ENCODE measurements at regions not wholly inside any gene's neighbourhood (a gene's known extent, or its start where the extent isn't known, plus 50 kb on each side); places are given as distances from the start of the nearest gene placed in this dataset.

GRCh38 chr2:126325202-126325601, 330.8 kb upstream of the GYPC start:
- DNase-seq: no peak
- no peaks in the 10 kb centered on the region for H3K79me2 ChIP-seq (ENCODE audit: low read length)
- no peak for TF ChIP-seq CTCF (conservative IDR thresholded peaks at IDR 0.05; ENCODE audit: low read depth, low read length)
- POLR2A ChIA-PET (ENCODE audit: unreplicated experiment): no interaction called here
- ATAC-seq: no peak
- no peaks in the 10 kb centered on the region for H3K27me3 ChIP-seq (ENCODE audit: low read length)
- no peak overlapping the region for H3K4me2 ChIP-seq (ENCODE audit: low read length)
- H4K20me1 ChIP-seq (ENCODE audit: low read length): no peaks in the 10 kb centered on the region
- H3K4me3 ChIP-seq (ENCODE audit: low read length): no peak overlapping the region
- intact Hi-C loops (cut with micrococcal nuclease): no loop called here
- H3K9ac ChIP-seq (ENCODE audit: low read length): no peak overlapping the region
- H3F3A ChIP-seq (ENCODE audit: low read length, unreplicated experiment): no peaks in the 10 kb centered on the region
- H3K9me2 ChIP-seq (replicated peaks; ENCODE audit: low read length): no peaks in the 10 kb centered on the region
- no peak overlapping the region for H2AFZ ChIP-seq (ENCODE audit: low read length)
- no peaks in the 10 kb centered on the region for H3K4me1 ChIP-seq (ENCODE audit: insufficient read depth, low read length)
- CTCF ChIA-PET: no interaction called here
- H3K9me3 ChIP-seq (ENCODE audit: low read length): peaks cover 4% of the 10 kb centered on the region; the same call in 1 of the 2 replicates
- no TSS peak for BruUV-seq (replicated peaks)
- H3K27ac ChIP-seq (ENCODE audit: low read length): no peak overlapping the region
- H3K36me3 ChIP-seq (ENCODE audit: low read depth, low read length): no peaks in the 10 kb centered on the region

- Histone ChIP-seq H3K27ac (ENCODE audit: low read length) (no peak overlapping the region), H3F3A (ENCODE audit: low read length, unreplicated experiment) (no peaks in the 10 kb centered on the region), H4K20me1 (ENCODE audit: low read length) (no peaks in the 10 kb centered on the region), H2AFZ (ENCODE audit: low read length) (no peak overlapping the region), H3K79me2 (ENCODE audit: low read length) (no peaks in the 10 kb centered on the region), H3K36me3 (ENCODE audit: low read depth, low read length) (no peaks in the 10 kb centered on the region), H3K9me3 (ENCODE audit: low read length) (peaks cover 20% of the 10 kb centered on the region), H3K27me3 (ENCODE audit: low read length) (no peaks in the 10 kb centered on the region), H3K9ac (ENCODE audit: low read length) (no peak overlapping the region), H3K4me2 (ENCODE audit: low read length) (no peak overlapping the region), H3K9me2 (replicated peaks; ENCODE audit: low read length) (no peaks in the 10 kb centered on the region), H3K4me3 (ENCODE audit: low read length) (no peak overlapping the region), H3K4me1 (ENCODE audit: insufficient read depth, low read length) (no peaks in the 10 kb centered on the region)
- POLR2A ChIA-PET (ENCODE audit: unreplicated experiment): interaction anchor here (0.6 kb wide), 1 partner anchor 1581 kb away, joined by 5 read pairs; no protein-coding TSS in a partner anchor
- intact Hi-C loops (cut with micrococcal nuclease): no loop called here
- no peak for TF ChIP-seq EZH2phosphoT487 (IDR thresholded peaks at IDR 0.05; ENCODE audit: borderline replicate concordance, low read length)
- TF ChIP-seq EZH2 (IDR thresholded peaks at IDR 0.05; ENCODE audit: low read length, unreplicated experiment): no peak
- TF ChIP-seq CTCF (conservative IDR thresholded peaks at IDR 0.05; ENCODE audit: low read depth, low read length): no peak
- CTCF ChIA-PET: no interaction called here
- ATAC-seq (no peak), DNase-seq (no peak)
- no TSS peak for BruUV-seq (replicated peaks)
Measured at GRCh38 chr2:126329173-126329572, 326.8 kb upstream of the GYPC start.

GRCh38 chr2:126342457-126342856, 313.5 kb upstream of the GYPC start:
- H3K4me3 ChIP-seq (ENCODE audit: low read length): no peak overlapping the region
- H3K9me2 ChIP-seq (replicated peaks; ENCODE audit: low read length): no peaks in the 10 kb centered on the region
- no peak overlapping the region for H3K4me2 ChIP-seq (ENCODE audit: low read length)
- H3K9ac ChIP-seq (ENCODE audit: low read length): no peak overlapping the region
- no peaks in the 10 kb centered on the region for H3F3A ChIP-seq (ENCODE audit: low read length, unreplicated experiment)
- H3K27me3 ChIP-seq (ENCODE audit: low read length): no peaks in the 10 kb centered on the region
- H3K4me1 ChIP-seq (ENCODE audit: insufficient read depth, low read length): no peaks in the 10 kb centered on the region
- TF ChIP-seq EZH2phosphoT487 (IDR thresholded peaks at IDR 0.05; ENCODE audit: borderline replicate concordance, low read length): no peak
- no TSS peak for BruUV-seq (replicated peaks)
- peaks cover 22% of the 10 kb centered on the region; the same call in 1 of the 2 replicates for H3K9me3 ChIP-seq (ENCODE audit: low read length)
- ATAC-seq (no peak), DNase-seq (no peak)
- intact Hi-C loops (cut with micrococcal nuclease): no loop called here
- CTCF ChIA-PET: no interaction called here
- H3K27ac ChIP-seq (ENCODE audit: low read length): no peak overlapping the region
- POLR2A ChIA-PET (ENCODE audit: unreplicated experiment): no interaction called here
- H4K20me1 ChIP-seq (ENCODE audit: low read length): no peaks in the 10 kb centered on the region
- no peak overlapping the region for H2AFZ ChIP-seq (ENCODE audit: low read length)
- no peaks in the 10 kb centered on the region for H3K36me3 ChIP-seq (ENCODE audit: low read depth, low read length)
- no peaks in the 10 kb centered on the region for H3K79me2 ChIP-seq (ENCODE audit: low read length)
